Gastrocnemius medialis (tissue), 4 donors: ENCODE measurements at regions not wholly inside any gene's neighbourhood (a gene's known extent, or its start where the extent isn't known, plus 50 kb on each side); places are given as distances from the start of the nearest gene placed in this dataset.

Source experiments
- POLR2A ChIP-seq, 2 donors: fragments of 450-650 bp; IDR thresholded peaks; one replicate each; pipeline ENCODE4 v1.6.1; 2017; ENCODE audit warnings: antibody characterized with exemption in 2 of 2, mild to moderate bottlenecking in 2 of 2, moderate library complexity in 2 of 2
- TF ChIP-seq, protein P1 (sequence below), 5 experiments: fragments of 450-650 bp in 3 of 5; fragments of 200-600 bp in 2 of 5; sonication (generic) in 2 of 5; IDR thresholded peaks in 4 of 5; conservative IDR thresholded peaks in 1 of 5; 1 replicate in 4 of 5; 2 replicates in 1 of 5; pipeline ENCODE4 v1.5.1; 2016 to 2019; ENCODE audit warnings: antibody characterized with exemption in 5 of 5, mild to moderate bottlenecking in 3 of 5, moderate library complexity in 3 of 5

DNA sequence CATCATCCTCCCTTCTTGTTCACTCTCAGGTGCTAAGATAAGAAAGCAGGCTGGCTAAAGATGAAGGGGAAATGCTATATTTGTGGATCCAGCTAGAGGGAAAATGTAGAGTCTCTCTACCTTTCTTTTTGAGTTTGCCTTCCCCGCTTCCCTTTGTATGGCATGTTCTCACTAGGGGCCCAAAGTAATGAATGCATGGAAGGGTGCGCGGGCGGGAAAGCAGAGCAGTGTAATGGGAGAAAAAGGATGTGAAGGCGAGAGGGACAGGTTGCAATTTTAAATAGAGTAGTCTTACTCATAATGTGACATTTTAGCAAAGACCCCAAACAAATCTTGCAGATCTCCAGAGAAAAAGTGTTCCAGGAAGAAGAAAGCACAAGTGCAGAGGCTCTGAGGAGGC is 105.1 kb upstream of the ATP1B1 start:
- TF ChIP-seq, protein P1, sequence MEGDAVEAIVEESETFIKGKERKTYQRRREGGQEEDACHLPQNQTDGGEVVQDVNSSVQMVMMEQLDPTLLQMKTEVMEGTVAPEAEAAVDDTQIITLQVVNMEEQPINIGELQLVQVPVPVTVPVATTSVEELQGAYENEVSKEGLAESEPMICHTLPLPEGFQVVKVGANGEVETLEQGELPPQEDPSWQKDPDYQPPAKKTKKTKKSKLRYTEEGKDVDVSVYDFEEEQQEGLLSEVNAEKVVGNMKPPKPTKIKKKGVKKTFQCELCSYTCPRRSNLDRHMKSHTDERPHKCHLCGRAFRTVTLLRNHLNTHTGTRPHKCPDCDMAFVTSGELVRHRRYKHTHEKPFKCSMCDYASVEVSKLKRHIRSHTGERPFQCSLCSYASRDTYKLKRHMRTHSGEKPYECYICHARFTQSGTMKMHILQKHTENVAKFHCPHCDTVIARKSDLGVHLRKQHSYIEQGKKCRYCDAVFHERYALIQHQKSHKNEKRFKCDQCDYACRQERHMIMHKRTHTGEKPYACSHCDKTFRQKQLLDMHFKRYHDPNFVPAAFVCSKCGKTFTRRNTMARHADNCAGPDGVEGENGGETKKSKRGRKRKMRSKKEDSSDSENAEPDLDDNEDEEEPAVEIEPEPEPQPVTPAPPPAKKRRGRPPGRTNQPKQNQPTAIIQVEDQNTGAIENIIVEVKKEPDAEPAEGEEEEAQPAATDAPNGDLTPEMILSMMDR (IDR thresholded peaks at IDR 0.05 in 4 of 5, conservative IDR thresholded peaks at IDR 0.05 in 1 of 5), result no peak
- no peak for TF ChIP-seq POLR2A (IDR thresholded peaks at IDR 0.05)
